Hepatocyte (in vitro differentiated cells): ENCODE measurements at regions not wholly inside any gene's neighbourhood (a gene's known extent, or its start where the extent isn't known, plus 50 kb on each side); places are given as distances from the start of the nearest gene placed in this dataset.

ENCODE experiments used
- DNase-seq: peaks from one replicate; pipeline ENCODE4 v3.0.0-alpha.2; 2016; ENCODE audit warnings: low spot score
- H2AFZ ChIP-seq: fragments of 200-600 bp; sonication (generic); 2 replicates; pipeline ENCODE4 v1.6.0; 2016; ENCODE audit warnings: antibody characterized with exemption, mild to moderate bottlenecking
- H3K27ac ChIP-seq: fragments of 200-600 bp; sonication (generic); 2 replicates; pipeline ENCODE4 v1.5.1; 2016; ENCODE audit warnings: mild to moderate bottlenecking
- H3K27me3 ChIP-seq: fragments of 200-600 bp; sonication (generic); 2 replicates; pipeline ENCODE4 v1.6.1; 2016
- H3K36me3 ChIP-seq: fragments of 200-600 bp; sonication (generic); replicated peaks from 2 replicates; pipeline ENCODE4 v1.5.1; 2016; ENCODE audit warnings: low read depth; ENCODE audit not compliant: insufficient read depth
- H3K4me1 ChIP-seq: fragments of 200-600 bp; sonication (generic); 2 replicates; pipeline ENCODE4 v1.5.1; 2016; ENCODE audit warnings: mild to moderate bottlenecking, moderate library complexity; ENCODE audit not compliant: insufficient read depth
- H3K4me2 ChIP-seq: fragments of 200-600 bp; sonication (generic); 2 replicates; pipeline ENCODE4 v1.6.0; 2016
- H3K4me3 ChIP-seq: fragments of 200-600 bp; sonication (generic); 2 replicates; pipeline ENCODE4 v1.5.1; 2016; ENCODE audit warnings: mild to moderate bottlenecking
- H3K79me2 ChIP-seq: fragments of 200-600 bp; sonication (generic); 2 replicates; pipeline ENCODE4 v1.6.0; 2017; ENCODE audit warnings: mild to moderate bottlenecking
- H3K9me2 ChIP-seq: fragments of 200-600 bp; sonication (generic); replicated peaks from 2 replicates; pipeline ENCODE4 v1.6.0; 2017; ENCODE audit warnings: mild to moderate bottlenecking; ENCODE audit not compliant: insufficient read depth
- H3K9me3 ChIP-seq: fragments of 200-600 bp; sonication (generic); 2 replicates; pipeline ENCODE4 v1.5.1; 2016; ENCODE audit warnings: low read depth, mild to moderate bottlenecking
- H4K20me1 ChIP-seq: fragments of 200-600 bp; sonication (generic); 2 replicates; pipeline ENCODE4 v1.6.0; 2016; ENCODE audit warnings: mild to moderate bottlenecking; ENCODE audit not compliant: insufficient read depth, poor library complexity, severe bottlenecking
- EZH2 ChIP-seq: fragments of 200-600 bp; sonication (generic); IDR thresholded peaks from 2 replicates; pipeline ENCODE4 v1.6.1; 2016; ENCODE audit warnings: antibody characterized with exemption, mild to moderate bottlenecking, borderline replicate concordance
- EZH2phosphoT487 ChIP-seq: fragments of 200-600 bp; sonication (generic); IDR thresholded peaks from one replicate; pipeline ENCODE4 v1.6.1; 2018; ENCODE audit warnings: antibody characterized with exemption, mild to moderate bottlenecking, low read depth, moderate library complexity; ENCODE audit not compliant: unreplicated experiment, severe bottlenecking
- WGBS: methylation state at CpG from one replicate; pipeline ENCODE4 v1.1.6; 2016; ENCODE audit warnings: low lambda C conversion rate; ENCODE audit errors: missing lambda C conversion rate; 5-methylcytosine and 5-hydroxymethylcytosine counted together
- TF ChIP-seq, protein P1 (sequence below): fragments of 200-600 bp; sonication (generic); IDR thresholded peaks from 2 replicates; pipeline ENCODE4 v1.5.1; 2016; ENCODE audit warnings: antibody characterized with exemption, mild to moderate bottlenecking; ENCODE audit not compliant: poor library complexity

DNA sequence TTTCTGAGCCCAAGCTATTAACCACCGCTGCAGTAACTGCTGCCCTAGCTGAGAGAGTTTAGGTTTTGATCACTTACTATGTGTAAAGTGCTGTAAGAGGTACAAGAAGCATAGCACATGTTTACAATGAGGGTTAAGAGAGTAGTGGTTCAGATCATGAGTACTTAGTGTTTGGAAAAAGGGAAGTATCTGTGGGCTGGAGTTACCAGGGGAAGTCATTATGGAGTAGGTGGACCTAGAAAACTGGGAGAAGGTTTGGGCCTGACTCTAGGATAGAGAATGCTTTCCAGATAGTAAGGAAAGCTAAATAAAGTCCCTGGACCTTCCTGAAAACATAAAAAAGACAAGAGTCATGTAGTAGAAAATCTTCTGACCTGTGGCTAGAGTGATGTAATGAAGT lies 149.6 kb upstream of the PLXNA2 start:
- WGBS, result 86% methylated on average over 1 of the region's 1 CpG
- Histone ChIP-seq H2AFZ (no peak overlapping the region), H3K9me3 (no peaks in the 10 kb centered on the region), H3K79me2 (no peaks in the 10 kb centered on the region), H3K27ac (no peak overlapping the region), H3K27me3 (no peaks in the 10 kb centered on the region), H3K36me3 (no peaks in the 10 kb centered on the region), H3K9me2 (no peaks in the 10 kb centered on the region), H3K4me3 (no peak overlapping the region), H3K4me1 (no peaks in the 10 kb centered on the region), H3K4me2 (no peak overlapping the region), H4K20me1 (no peaks in the 10 kb centered on the region)
- TF ChIP-seq EZH2phosphoT487 (no peak), EZH2 (no peak)
- TF ChIP-seq, protein P1, sequence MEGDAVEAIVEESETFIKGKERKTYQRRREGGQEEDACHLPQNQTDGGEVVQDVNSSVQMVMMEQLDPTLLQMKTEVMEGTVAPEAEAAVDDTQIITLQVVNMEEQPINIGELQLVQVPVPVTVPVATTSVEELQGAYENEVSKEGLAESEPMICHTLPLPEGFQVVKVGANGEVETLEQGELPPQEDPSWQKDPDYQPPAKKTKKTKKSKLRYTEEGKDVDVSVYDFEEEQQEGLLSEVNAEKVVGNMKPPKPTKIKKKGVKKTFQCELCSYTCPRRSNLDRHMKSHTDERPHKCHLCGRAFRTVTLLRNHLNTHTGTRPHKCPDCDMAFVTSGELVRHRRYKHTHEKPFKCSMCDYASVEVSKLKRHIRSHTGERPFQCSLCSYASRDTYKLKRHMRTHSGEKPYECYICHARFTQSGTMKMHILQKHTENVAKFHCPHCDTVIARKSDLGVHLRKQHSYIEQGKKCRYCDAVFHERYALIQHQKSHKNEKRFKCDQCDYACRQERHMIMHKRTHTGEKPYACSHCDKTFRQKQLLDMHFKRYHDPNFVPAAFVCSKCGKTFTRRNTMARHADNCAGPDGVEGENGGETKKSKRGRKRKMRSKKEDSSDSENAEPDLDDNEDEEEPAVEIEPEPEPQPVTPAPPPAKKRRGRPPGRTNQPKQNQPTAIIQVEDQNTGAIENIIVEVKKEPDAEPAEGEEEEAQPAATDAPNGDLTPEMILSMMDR, result no peak
- DNase-seq, result no peak

DNA sequence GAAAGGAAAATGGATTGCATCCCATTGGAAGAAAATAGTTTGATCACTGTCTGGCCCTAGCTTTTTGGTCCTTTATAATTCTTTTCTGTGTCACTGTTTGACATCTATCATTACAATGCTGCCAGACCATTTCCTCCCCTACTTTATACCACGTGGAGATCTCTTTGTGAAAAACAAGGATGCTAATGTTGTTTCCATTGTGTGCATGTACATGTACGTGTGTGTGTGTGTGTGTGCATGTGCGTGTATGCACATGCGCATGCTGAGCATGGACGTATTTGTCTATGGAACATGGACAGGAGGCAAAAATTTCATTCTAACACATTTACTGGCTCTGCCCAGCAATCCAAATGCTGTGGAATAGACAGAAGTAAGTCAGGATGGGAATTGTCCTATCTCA lies 153.1 kb upstream of the PLXNA2 start:
- WGBS, result 94% methylated on average over 5 of the region's 5 CpGs
- TF ChIP-seq, protein P1, result no peak
- TF ChIP-seq EZH2 (no peak), EZH2phosphoT487 (no peak)

DNA sequence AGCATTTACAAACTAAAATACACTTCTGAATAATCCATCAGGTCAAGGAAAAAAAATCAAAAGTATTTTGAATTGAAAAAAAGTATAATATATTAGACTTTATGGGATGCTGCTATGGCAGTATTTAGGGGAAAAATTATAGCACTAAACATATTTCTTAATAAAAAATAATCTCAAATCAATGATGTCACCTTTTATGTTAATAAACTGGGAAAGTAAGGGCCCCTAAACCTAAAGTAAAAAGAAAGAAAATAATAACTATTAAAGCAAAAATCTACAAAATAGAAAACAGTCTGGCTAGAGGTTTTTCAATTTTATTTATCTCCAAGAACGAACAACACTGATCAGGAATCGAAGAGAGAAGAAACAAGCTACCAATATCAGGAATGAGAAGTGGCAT lies 160.8 kb upstream of the PLXNA2 start:
- Histone ChIP-seq H3K4me3 (no peak overlapping the region), H3K4me1 (no peaks in the 10 kb centered on the region), H3K27ac (no peak overlapping the region), H3K36me3 (no peaks in the 10 kb centered on the region), H3K9me2 (no peaks in the 10 kb centered on the region), H3K79me2 (no peaks in the 10 kb centered on the region), H3K9me3 (no peaks in the 10 kb centered on the region), H3K27me3 (no peaks in the 10 kb centered on the region), H4K20me1 (no peaks in the 10 kb centered on the region), H2AFZ (no peak overlapping the region), H3K4me2 (no peak overlapping the region)
- DNase-seq, result no peak
- TF ChIP-seq, protein P1, result no peak
- TF ChIP-seq EZH2phosphoT487 (no peak), EZH2 (no peak)
- 96% methylated on average over 2 of the region's 2 CpGs for WGBS

More for the DNA sequence above, 153.1 kb upstream of the PLXNA2 start:
- Histone ChIP-seq H3K36me3 (no peaks in the 10 kb centered on the region), H3K4me2 (no peak overlapping the region), H3K4me1 (no peaks in the 10 kb centered on the region), H3K9me2 (no peaks in the 10 kb centered on the region), H3K4me3 (no peak overlapping the region), H4K20me1 (no peaks in the 10 kb centered on the region), H3K9me3 (no peaks in the 10 kb centered on the region), H3K27ac (no peak overlapping the region), H2AFZ (no peak overlapping the region), H3K79me2 (no peaks in the 10 kb centered on the region), H3K27me3 (no peaks in the 10 kb centered on the region)
- DNase-seq, result no peak

- no peak overlapping the region for H3K4me3 ChIP-seq
- no peak overlapping the region for H2AFZ ChIP-seq
- TF ChIP-seq EZH2 (no peak), EZH2phosphoT487 (no peak)
- TF ChIP-seq, protein P1, result no peak
- H4K20me1 ChIP-seq, result no peaks in the 10 kb centered on the region
- no peaks in the 10 kb centered on the region for H3K79me2 ChIP-seq
- no peaks in the 10 kb centered on the region for H3K36me3 ChIP-seq
- no peaks in the 10 kb centered on the region for H3K9me3 ChIP-seq
- H3K4me1 ChIP-seq, result no peaks in the 10 kb centered on the region
- WGBS, result 57% methylated on average over 3 of the region's 3 CpGs
- DNase-seq, result no peak
- no peak overlapping the region for H3K27ac ChIP-seq
- no peaks in the 10 kb centered on the region for H3K9me2 ChIP-seq
- H3K4me2 ChIP-seq, result no peak overlapping the region
- H3K27me3 ChIP-seq, result no peaks in the 10 kb centered on the region
Measured at GRCh38 chr1:208409176-208409575, 165.0 kb upstream of the PLXNA2 start.
